GM21619 (cell line): ENCODE measurements at regions not wholly inside any gene's neighbourhood (a gene's known extent, or its start where the extent isn't known, plus 50 kb on each side); places are given as distances from the start of the nearest gene placed in this dataset.

Experiments used
- ATAC-seq: cut with Tn5 transposase; IDR thresholded peaks from one replicate; pipeline ENCODE4 v1.9.1; 2021; ENCODE audit not compliant: unreplicated experiment

- no peak for ATAC-seq
These were observed 577.0 kb downstream of the LMO4 start for GRCh38 chr1:87905651-87906050.

GRCh38 chr1:87906078-87906477 is 577.4 kb downstream of the LMO4 start:
- no peak for ATAC-seq

- no peak for ATAC-seq
These were observed 584.7 kb downstream of the LMO4 start for GRCh38 chr1:87913361-87913760.

GRCh38 chr1:87914396-87914795 is 585.7 kb downstream of the LMO4 start:
- no peak for ATAC-seq

- ATAC-seq, result no peak
These were observed 587.1 kb downstream of the LMO4 start for GRCh38 chr1:87915771-87916170.

- no peak for ATAC-seq
These were observed 588.3 kb downstream of the LMO4 start for GRCh38 chr1:87916965-87917364.

GRCh38 chr1:87918398-87918797 is 589.7 kb downstream of the LMO4 start:
- ATAC-seq, result no peak

- no peak for ATAC-seq
These were observed 594.2 kb downstream of the LMO4 start for GRCh38 chr1:87922885-87923284.

- ATAC-seq, result no peak
These were observed 597.6 kb downstream of the LMO4 start for GRCh38 chr1:87926131-87926830.

GRCh38 chr1:87926921-87927320 is 598.2 kb downstream of the LMO4 start:
- no peak for ATAC-seq

- ATAC-seq, result no peak
These were observed 599.0 kb downstream of the LMO4 start for GRCh38 chr1:87927391-87928280.

- ATAC-seq, result no peak
These were observed 599.9 kb downstream of the LMO4 start for GRCh38 chr1:87928623-87929022.

GRCh38 chr1:87929906-87930305 is 601.2 kb downstream of the LMO4 start:
- ATAC-seq, result no peak

- ATAC-seq, result no peak
These were observed 602.1 kb downstream of the LMO4 start for GRCh38 chr1:87930796-87931195.

GRCh38 chr1:87933171-87933570 is 604.5 kb downstream of the LMO4 start:
- ATAC-seq, result no peak

- ATAC-seq, result no peak
These were observed 606.5 kb downstream of the LMO4 start for GRCh38 chr1:87935130-87935529.

- ATAC-seq, result no peak
These were observed 609.2 kb downstream of the LMO4 start for GRCh38 chr1:87937831-87938395.

GRCh38 chr1:87938631-87939030 is 610.0 kb downstream of the LMO4 start:
- ATAC-seq, result no peak

GRCh38 chr1:87939444-87939843 is 610.8 kb downstream of the LMO4 start:
- ATAC-seq, result no peak

- no peak for ATAC-seq
These were observed 611.7 kb downstream of the LMO4 start for GRCh38 chr1:87940421-87940820.

- ATAC-seq, result no peak
These were observed 612.8 kb downstream of the LMO4 start for GRCh38 chr1:87941337-87941946.

GRCh38 chr1:87942165-87942564 is 613.5 kb downstream of the LMO4 start:
- ATAC-seq, result no peak
